Endodermal cell (in vitro differentiated cells): ENCODE measurements at regions not wholly inside any gene's neighbourhood (a gene's known extent, or its start where the extent isn't known, plus 50 kb on each side); places are given as distances from the start of the nearest gene placed in this dataset.

Experiments
- DNase-seq: peaks from one replicate; pipeline ENCODE4 v3.0.0-alpha.2; 2017
- H3K27ac ChIP-seq: 2 replicates; pipeline ENCODE4 v1.5.1; 2013; ENCODE audit warnings: mild to moderate bottlenecking, low read depth, low read length, moderate library complexity
- H3K27me3 ChIP-seq: 2 replicates; pipeline ENCODE4 v1.6.1; 2013; ENCODE audit warnings: mild to moderate bottlenecking, low read length, moderate library complexity; ENCODE audit not compliant: insufficient read depth, control insufficient read depth, poor library complexity, severe bottlenecking
- H3K36me3 ChIP-seq: 2 replicates; pipeline ENCODE4 v1.7.0; 2013; ENCODE audit warnings: mild to moderate bottlenecking, low read length, moderate library complexity; ENCODE audit not compliant: control insufficient read depth, insufficient read depth
- H3K4me1 ChIP-seq: one replicate; pipeline ENCODE4 v1.7.0; 2013; ENCODE audit warnings: low read length; ENCODE audit not compliant: control insufficient read depth, insufficient read depth
- H3K4me3 ChIP-seq: 2 replicates; pipeline ENCODE4 v1.5.1; 2013; ENCODE audit warnings: mild to moderate bottlenecking, low read length, moderate library complexity
- H3K9ac ChIP-seq: 2 replicates; pipeline ENCODE4 v1.6.1; 2013; ENCODE audit warnings: mild to moderate bottlenecking, low read length, moderate library complexity; ENCODE audit not compliant: poor library complexity, severe bottlenecking; ENCODE audit errors: extremely low read depth
- H3K9me3 ChIP-seq: 2 replicates; pipeline ENCODE4 v1.6.1; 2013; ENCODE audit warnings: mild to moderate bottlenecking, low read length, moderate library complexity; ENCODE audit not compliant: control insufficient read depth
- H3K27ac Mint-ChIP-seq: 2 replicates; pipeline ENCODE4 v1.8.0; 2020; ENCODE audit warnings: mixed read lengths
- H3K27me3 Mint-ChIP-seq: 2 replicates; pipeline ENCODE4 v1.8.0; 2021; ENCODE audit warnings: mild to moderate bottlenecking, mixed read lengths; ENCODE audit not compliant: insufficient read depth
- H3K36me3 Mint-ChIP-seq: 2 replicates; pipeline ENCODE4 v1.8.0; 2020; ENCODE audit warnings: low read depth, mixed read lengths
- H3K4me1 Mint-ChIP-seq: 2 replicates; pipeline ENCODE4 v1.8.0; 2020; ENCODE audit warnings: mixed read lengths
- H3K4me3 Mint-ChIP-seq: 2 replicates; pipeline ENCODE4 v1.8.0; 2020; ENCODE audit warnings: mild to moderate bottlenecking, moderate library complexity, mixed read lengths
- H3K9me3 Mint-ChIP-seq: 2 replicates; pipeline ENCODE4 v1.8.0; 2020; ENCODE audit warnings: mild to moderate bottlenecking, mixed read lengths
- WGBS, 2 experiments: methylation state at CpG; one replicate each; pipeline versions ENCODE4 v1.1.5 to v1.1.7; 2013; ENCODE audit warnings: missing lambda C conversion rate in 2 of 2, mixed read lengths in 1 of 2; ENCODE audit not compliant: insufficient coverage in 1 of 2, insufficient read length in 1 of 2; 5-methylcytosine and 5-hydroxymethylcytosine counted together
- TF ChIP-seq, protein P1 (sequence below): fragments of 200-600 bp; sonication (generic); conservative IDR thresholded peaks from 2 replicates; pipeline ENCODE4 v1.5.0; 2021; ENCODE audit warnings: antibody characterized with exemption, mild to moderate bottlenecking

DNA sequence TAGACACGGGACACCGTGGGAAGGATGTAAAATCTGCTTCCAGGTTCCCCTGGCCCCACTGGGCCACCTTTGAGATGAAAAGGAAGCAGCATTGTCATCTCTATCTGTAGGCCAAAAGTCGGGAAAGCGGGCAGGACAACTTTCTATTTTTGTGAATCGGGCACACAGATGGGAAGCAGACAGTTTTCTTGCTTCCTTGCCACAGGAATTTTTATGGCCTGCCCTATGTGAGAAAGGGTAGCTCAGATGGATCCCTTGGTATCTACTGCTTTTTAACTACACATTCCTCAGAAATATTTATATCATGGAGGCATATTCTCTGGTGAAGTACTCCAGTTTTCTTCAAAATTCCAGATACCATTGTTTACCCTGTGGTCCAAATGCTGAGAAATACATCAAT lies 735.5 kb downstream of the CBLN2 start:
- H3K9me3 Mint-ChIP-seq: no peaks in the 10 kb centered on the region

DNA sequence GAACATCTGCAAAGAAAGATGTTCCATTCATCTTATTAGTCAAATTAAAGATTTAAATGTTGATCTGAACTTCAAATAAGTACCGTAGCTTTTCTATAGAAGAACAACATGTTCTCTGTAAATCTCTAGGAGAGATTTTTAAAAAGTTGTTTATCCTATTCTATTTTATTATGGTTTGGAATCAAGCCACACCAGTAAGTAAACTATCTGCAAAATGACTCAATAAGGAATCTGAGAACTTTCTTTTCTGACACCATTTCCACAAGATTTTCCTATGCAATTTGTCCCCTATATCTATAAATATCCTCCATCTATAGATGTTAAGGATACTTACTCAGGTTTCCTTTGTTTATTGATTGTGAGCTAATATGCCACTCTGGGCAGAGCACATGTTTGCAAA lies 736.6 kb downstream of the CBLN2 start:
- Histone ChIP-seq H3K4me3 (no peak overlapping the region), H3K9me3 (peaks cover 56% of the 10 kb centered on the region), H3K27ac (no peak overlapping the region), H3K9ac (no peak overlapping the region), H3K4me1 (no peaks in the 10 kb centered on the region), H3K27me3 (no peaks in the 10 kb centered on the region), H3K36me3 (no peaks in the 10 kb centered on the region)
- Mint-ChIP-seq H3K27me3 (no peaks in the 10 kb centered on the region), H3K4me3 (no peak overlapping the region), H3K36me3 (no peaks in the 10 kb centered on the region), H3K9me3 (no peaks in the 10 kb centered on the region), H3K27ac (no peak overlapping the region), H3K4me1 (peaks cover 5% of the 10 kb centered on the region)
- no peak for DNase-seq
- TF ChIP-seq, protein P1, sequence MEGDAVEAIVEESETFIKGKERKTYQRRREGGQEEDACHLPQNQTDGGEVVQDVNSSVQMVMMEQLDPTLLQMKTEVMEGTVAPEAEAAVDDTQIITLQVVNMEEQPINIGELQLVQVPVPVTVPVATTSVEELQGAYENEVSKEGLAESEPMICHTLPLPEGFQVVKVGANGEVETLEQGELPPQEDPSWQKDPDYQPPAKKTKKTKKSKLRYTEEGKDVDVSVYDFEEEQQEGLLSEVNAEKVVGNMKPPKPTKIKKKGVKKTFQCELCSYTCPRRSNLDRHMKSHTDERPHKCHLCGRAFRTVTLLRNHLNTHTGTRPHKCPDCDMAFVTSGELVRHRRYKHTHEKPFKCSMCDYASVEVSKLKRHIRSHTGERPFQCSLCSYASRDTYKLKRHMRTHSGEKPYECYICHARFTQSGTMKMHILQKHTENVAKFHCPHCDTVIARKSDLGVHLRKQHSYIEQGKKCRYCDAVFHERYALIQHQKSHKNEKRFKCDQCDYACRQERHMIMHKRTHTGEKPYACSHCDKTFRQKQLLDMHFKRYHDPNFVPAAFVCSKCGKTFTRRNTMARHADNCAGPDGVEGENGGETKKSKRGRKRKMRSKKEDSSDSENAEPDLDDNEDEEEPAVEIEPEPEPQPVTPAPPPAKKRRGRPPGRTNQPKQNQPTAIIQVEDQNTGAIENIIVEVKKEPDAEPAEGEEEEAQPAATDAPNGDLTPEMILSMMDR: no peak
- 80% methylated on average over 1 of the region's 1 CpG; no CpG with 5 or more reads in 1 of the 2 experiments for WGBS, 2 experiments

More for the DNA sequence above, 735.5 kb downstream of the CBLN2 start:
- no peaks in the 10 kb centered on the region for H3K36me3 Mint-ChIP-seq
- TF ChIP-seq, protein P1: no peak
- 82 to 85% methylated on average over 5 of the region's 5 CpGs for WGBS, 2 experiments
- H3K4me3 ChIP-seq: no peak overlapping the region
- H3K27ac ChIP-seq: no peak overlapping the region
- no peaks in the 10 kb centered on the region for H3K27me3 Mint-ChIP-seq
- no peak overlapping the region for H3K27ac Mint-ChIP-seq
- H3K36me3 ChIP-seq: no peaks in the 10 kb centered on the region
- peaks cover 60% of the 10 kb centered on the region for H3K9me3 ChIP-seq
- H3K4me1 ChIP-seq: no peaks in the 10 kb centered on the region
- H3K4me1 Mint-ChIP-seq: peaks cover 5% of the 10 kb centered on the region
- no peaks in the 10 kb centered on the region for H3K27me3 ChIP-seq
- DNase-seq: no peak
- no peak overlapping the region for H3K9ac ChIP-seq
- H3K4me3 Mint-ChIP-seq: no peak overlapping the region

DNA sequence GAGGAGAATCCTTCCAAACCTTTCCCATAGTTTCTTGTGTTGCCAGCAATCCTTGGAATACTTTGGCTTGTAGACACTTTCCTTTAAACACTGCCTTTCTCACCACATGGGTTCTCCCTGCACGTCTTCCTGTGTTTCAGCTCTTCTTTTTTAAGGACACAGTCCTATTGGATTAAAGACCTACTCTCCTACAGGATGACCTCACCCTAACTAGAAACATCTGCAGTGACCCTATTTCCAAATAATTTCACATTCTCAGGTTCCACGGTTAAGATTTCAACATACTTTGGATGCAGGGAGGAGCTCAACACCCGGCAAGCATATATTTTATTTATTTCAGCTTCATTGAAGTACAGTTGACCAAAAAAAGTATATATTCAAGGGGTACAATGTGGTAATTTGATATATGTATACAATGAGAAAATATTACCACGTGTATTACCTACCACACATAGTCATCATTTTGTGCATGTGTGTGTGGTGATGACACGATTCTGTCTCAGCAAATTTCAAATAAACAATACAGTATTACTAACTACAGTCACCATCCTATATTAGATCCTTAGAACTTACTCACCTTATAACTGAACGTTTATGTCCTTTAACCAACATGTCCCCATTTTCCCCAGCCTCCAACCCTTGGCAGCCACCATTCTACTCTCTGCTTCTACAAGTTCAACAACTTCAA lies 745.0 kb downstream of the CBLN2 start:
- no peak overlapping the region for H3K9ac ChIP-seq
- Mint-ChIP-seq H3K36me3 (no peaks in the 10 kb centered on the region), H3K27ac (no peak overlapping the region), H3K27me3 (no peaks in the 10 kb centered on the region), H3K9me3 (no peaks in the 10 kb centered on the region), H3K4me3 (no peak overlapping the region), H3K4me1 (peaks cover 2% of the 10 kb centered on the region)
- H3K36me3 ChIP-seq: no peaks in the 10 kb centered on the region
- 48 to 70% methylated on average over 3 to 5 of the region's 6 CpGs for WGBS, 2 experiments
- TF ChIP-seq, protein P1: no peak
- DNase-seq: no peak
- H3K27me3 ChIP-seq: no peaks in the 10 kb centered on the region
- no peak overlapping the region for H3K4me3 ChIP-seq
- H3K4me1 ChIP-seq: no peaks in the 10 kb centered on the region
- no peak overlapping the region for H3K27ac ChIP-seq
- peaks cover 55% of the 10 kb centered on the region for H3K9me3 ChIP-seq
